GM21367 (cell line): ENCODE measurements at regions not wholly inside any gene's neighbourhood (a gene's known extent, or its start where the extent isn't known, plus 50 kb on each side); places are given as distances from the start of the nearest gene placed in this dataset.
"Not testable (repeated sequence)": the region's sequence is repeated elsewhere in the genome, so short reads cannot be mapped to it uniquely, and the experiment has no call there.

Experiments
- ATAC-seq: cut with Tn5 transposase; IDR thresholded peaks from one replicate; pipeline ENCODE4 v1.9.1; 2021; ENCODE audit not compliant: unreplicated experiment

GRCh38 chrX:2574271-2574670 is 73.5 kb upstream of the DHRSX start:
- no peak for ATAC-seq

- ATAC-seq, result no peak
Measured at GRCh38 chrX:2572740-2573139, 72.0 kb upstream of the DHRSX start.

GRCh38 chrX:2568125-2568524 is 67.3 kb upstream of the DHRSX start:
- ATAC-seq, result no peak

DNA sequence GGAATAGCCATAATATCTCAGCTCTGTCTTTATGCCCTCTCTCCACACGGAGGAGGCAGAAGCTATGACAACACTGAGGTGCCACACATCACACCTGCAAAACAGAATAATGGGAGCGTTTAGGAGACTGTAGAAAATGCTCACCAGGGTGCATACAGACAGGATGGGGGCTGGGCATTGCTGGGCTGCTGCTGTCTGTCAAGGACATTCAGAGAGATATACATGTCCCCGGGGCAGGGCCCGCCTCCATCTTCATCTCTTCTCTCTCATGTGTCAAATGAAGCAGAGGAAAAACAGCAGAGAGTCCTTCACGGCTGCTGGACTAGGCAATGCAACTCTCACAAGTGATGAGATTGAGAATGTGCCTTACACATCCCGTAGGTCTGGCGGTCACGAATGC is 65.3 kb upstream of the DHRSX start:
- no peak for ATAC-seq

DNA sequence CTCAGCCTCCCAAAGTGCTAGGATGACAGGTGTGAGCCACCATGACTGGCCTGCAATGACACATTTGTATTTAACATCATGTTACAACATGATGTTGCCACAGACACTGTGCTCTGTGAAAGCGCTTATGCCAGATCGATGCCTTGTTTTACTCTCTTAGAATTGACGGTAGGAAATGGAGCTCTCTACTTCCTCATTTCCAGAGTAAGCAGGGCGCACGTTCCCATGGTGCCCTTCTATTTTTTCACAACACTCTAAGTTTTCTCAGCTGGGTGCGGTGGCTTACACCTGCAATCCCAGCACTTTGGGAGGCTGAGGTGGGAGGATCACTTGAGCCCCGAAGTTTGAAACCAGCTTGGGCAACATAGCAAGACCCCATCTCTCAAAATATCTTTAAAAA is 60.7 kb upstream of the DHRSX start:
- no peak for ATAC-seq

DNA sequence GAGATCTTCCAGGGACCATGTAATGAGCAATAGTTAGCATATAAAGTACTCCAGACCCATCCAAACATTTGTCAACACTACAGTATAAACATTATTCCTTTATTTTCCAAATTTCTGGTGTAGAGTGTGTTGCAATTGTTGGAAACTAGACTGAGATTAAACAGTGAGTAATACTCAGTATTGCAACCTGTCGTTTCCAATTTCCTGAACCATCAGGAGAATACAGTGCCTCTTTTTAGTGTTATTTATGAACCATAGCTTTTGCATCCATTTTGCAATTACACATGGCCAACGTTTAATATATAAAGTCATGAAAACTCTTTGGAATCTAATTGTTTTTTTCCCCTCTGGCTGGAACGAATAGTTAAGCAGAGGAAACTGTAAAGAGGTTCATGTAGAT is 58.3 kb upstream of the DHRSX start:
- no peak for ATAC-seq

DNA sequence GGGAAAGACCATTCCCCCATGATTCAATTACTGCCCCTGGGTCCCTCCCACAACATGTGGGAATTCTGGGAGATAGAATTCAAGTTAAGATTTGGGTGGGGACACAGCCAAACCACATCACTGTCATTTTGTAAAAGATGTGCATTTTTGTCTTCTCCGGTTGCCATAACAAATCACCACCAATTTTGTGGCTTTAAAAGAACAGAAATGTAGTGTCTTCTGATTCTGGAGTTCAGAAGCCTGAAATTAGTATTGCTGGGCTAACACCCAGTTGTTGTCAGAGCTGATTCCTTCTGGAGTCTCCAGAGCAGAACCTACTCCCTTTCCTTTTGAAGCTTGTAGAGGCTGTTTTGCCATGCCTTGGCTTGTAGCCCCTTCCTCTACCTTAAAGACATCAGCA is 54.1 kb upstream of the DHRSX start:
- ATAC-seq, result no peak

GRCh38 chrX:2554066-2554465 is 53.3 kb upstream of the DHRSX start:
- ATAC-seq, result not testable (repeated sequence)

- ATAC-seq, result no peak
Measured at GRCh38 chrX:2552621-2553201, 51.9 kb upstream of the DHRSX start.

DNA sequence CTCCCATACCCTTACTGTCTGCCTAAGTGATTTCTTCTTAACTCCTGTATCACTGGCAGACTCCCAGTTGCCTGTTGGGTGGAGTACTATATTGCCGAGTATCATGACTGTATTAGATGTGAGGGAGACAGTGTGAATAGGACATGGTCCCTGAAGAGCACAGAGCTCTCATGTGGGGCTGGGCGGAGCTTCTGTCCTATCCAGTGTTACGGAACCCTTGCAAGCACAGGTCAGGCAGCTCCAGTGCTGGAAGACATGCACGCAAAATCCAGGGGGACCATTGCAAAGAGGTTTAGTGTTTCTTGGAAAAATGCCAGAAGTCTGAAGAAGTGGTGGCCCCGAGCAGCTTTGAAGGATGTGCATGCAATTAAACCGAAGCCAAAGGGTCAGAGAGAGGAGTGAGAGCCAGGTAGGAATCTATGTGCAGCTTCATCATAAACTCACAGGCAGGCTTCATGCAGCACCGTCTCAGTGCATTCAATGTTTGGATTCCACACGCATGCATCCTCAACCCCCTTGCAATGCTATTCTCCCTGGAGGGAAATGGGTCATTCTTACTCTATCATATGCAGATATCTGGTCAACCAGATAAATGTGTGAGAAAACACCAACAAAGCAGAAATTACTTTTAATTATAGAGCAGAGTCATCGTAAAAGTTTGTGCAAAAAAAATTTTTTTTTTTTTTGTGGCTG is 49.7 kb upstream of the DHRSX start:
- no peak for ATAC-seq
